CD4-positive, alpha-beta T cell treated with Interleukin-6 at 100 ng/mL for 8 hours (primary cell): ENCODE measurements at regions not wholly inside any gene's neighbourhood (a gene's known extent, or its start where the extent isn't known, plus 50 kb on each side); places are given as distances from the start of the nearest gene placed in this dataset.

ENCODE experiments used
- DNase-seq: peaks from one replicate; pipeline ENCODE4 v3.0.0-alpha.2; 2020; ENCODE audit warnings: mixed read lengths, low spot score

DNA sequence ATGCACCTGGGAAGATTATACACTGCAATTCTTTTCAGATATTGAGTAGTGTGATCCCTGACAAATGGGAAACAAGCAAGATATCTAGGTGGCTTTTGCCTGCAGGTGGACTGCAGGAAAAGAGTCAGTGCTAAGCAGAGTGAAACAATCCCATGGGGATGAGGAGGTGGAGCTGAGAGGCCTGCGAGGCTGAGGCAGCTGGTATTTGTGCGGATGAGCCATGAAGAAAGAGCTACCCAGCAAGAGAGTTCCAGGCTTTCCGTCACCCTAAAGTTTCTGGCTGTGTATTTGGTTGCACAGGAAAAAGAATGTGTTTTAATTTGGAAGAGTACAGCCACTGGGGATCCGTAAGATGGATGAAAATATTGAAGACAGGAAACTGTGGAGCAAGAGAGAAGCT, 714.1 kb upstream of the COBL start:
- no peak for DNase-seq

DNA sequence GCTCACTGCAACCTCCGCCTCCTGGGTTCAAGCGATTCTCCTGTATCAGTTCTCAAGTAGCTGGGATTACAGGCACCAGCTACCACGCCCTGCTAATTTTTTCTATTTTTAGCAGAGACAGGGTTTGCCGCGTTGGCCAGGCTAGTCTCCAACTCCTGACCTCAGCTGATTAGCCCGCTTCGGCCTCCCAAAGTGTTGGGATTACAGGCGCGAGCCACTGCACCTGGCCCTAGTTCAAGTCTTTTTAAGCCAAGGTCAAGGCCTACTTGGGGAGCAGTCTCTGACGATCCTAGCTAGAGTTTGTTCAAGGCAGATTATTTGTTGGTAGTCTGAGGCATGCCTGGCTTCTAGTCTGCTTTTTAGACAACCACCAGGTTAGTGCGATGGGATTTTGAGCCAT, 709.5 kb upstream of the COBL start:
- no peak for DNase-seq

DNA sequence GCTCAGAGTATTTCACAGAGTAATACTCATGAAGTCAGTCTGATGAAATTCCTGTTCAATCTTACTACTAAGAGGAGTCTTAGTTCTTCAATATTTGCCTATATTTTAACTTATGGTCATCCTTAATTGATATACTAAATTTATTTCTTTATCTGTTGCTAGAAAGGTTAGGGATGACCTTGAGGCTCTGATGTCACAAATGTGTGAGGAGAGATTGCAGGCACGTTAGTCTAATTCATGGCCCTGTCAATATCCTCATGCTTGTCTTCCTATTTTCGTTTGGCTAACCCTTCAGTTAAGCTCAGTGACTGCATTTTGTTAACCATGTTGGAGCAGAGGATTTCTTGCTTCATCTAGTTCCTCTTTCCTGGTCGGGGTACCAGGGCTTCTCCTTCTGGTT, 704.7 kb upstream of the COBL start:
- no peak for DNase-seq

DNA sequence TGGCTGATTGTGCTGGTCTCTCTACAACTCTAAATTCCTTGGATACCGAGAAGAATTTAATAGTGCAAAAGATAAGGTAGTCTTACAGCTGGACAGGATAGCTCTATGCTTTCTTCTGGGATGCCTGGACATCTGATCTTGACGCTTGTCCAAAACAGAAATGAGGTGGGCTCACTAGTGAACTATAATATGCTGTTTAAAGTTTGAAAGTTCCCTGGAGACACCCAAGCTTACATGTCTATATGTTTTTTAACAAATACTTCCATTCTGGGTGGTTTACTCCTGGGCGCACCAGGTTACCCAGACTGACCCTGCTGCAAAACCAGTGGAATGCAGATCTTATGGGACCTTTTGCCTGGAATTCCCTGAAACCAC, 702.1 kb upstream of the COBL start:
- no peak for DNase-seq

DNA sequence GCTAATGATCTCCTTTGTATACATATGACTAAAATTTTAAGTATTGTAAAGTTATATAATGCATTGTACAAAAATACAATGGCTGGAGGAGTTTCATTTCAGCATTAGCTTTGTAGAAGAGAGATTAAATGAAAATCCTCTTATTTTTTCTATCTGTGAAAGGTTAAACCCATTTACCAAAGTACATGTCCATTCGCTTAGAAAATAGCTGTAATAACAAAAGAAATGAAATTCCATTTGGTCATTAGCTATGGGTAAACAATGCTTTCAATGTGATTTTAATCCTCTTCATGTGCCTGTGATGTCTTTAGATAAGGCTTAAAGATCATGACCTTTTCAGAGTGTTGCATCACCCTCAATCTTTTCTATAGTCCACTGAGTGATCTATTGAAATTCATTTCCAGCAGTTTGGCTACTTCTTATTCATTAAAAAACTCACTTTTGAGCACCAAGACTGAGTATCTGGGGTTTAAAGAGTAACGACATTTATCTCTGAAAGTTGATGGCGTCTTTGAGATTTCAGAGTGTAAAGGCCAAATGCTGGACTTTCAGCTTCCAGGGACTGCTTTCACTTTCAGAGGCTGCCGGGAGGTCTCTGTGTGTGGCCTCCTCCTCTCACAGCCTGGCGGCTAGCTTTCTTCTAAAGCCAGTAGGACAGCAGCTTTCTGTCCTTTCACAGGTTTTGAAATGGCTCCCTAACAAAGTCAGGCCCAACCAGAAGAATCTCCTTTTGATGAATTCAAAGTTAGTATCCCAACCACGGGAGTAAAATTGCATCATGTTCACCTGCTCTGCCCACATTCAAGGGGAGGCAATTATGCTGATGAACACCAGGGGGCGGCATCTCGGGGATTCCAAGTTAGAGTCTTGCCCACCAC, 701.4 kb upstream of the COBL start:
- DNase-seq = no peak

DNA sequence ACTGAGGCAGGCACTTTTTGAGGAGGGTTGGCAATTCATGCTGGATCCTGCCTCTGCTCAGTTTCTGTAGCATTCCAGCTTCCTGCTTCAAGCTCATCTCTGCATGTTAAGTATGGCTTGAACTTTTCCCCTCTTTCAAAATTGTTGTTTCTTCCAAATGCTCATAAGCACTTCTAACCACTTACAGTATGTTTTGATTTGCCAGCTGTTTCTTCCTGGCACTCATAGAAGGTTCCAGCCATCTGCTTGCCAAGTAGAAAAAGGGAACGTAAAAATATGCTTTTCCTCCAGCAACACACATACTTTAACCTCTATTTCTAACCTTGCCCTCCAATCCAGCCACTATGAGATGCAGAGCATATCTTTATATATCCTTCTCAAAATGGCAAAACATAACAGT, 692.6 kb upstream of the COBL start:
- DNase-seq = no peak

DNA sequence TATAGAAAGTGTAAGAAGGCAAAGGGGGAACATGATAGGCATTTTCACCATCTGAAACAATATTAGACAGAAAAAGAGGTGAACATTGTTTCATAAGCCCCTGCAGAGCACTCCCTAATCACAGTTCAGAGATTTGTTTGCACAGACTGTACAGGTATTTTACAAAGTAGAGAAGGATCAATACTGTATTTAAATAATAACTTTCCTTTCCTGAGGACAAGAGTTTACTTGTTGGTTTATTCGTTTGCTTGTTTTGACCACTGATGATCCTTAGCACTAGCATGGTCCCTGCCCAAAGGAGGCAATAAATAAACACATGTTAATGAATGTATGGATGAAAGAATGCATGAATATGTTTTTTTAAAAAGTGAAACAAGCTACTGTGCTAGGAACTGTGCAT, 690.1 kb upstream of the COBL start:
- no peak for DNase-seq

DNA sequence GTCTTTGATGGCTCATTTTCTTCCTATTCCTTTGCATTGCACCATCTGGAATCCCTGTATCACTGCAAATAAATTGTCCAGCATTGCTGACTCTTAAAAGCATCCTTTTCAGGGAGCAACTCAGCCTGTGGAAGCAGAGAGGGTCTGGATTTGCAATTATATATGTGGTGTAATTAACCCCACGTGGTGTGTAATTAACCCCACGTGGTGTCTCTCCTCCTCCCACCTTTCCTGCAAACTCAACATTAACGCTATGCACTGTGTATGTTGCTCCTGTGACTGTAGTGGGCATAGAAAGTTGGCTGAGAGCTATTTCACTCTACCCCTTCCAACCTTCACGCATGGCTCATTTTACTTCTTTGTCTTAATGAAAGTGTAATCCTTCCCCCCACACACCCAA, 689.0 kb upstream of the COBL start:
- no peak for DNase-seq

DNA sequence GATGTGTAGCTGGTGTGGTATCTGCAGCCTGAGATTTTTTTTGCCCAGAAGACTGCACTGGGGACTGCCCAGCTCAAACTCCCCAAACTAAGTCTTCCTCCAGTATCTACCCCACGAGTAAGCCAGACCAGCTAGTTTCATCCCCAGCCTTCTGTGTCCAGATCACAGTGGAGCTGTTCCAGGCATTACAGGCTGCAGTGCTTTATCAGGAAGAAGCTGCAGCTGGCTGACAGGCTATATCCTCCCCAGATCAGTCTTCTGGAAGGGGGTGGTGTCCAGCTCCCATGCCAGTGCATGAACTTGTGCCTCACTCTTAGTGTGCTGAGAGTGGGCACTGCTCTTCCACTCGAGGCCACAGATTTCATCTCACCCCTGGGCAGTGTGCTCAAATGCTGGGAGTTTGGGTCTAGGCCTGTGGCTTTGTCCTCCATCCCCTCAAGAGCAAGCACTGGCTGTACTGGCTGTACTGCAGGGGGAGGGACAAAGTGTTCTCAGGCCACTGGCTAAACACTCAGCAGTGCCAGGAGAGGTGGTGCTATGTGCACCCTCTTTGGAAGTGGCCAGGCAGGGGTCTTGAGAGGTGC, 679.1 kb upstream of the COBL start:
- DNase-seq = no peak

DNA sequence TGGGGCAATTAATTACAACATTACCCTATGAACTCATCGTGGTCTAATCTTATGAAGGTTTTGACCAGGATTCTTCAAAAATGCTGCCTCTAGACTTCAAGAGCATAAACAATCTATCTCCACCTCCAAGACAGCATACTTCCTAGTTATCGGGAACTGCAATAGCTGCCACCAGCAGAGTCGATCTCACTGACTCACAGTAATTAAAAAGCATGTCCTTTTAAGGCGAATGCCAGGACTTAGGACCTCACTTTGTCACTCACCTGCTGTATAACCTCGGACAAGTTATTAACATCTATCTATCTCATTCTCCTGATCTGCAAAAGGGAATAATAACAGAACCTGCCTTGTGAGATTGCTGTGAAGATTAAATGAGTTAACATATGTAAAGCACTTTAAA, 666.0 kb upstream of the COBL start:
- DNase-seq = no peak

DNA sequence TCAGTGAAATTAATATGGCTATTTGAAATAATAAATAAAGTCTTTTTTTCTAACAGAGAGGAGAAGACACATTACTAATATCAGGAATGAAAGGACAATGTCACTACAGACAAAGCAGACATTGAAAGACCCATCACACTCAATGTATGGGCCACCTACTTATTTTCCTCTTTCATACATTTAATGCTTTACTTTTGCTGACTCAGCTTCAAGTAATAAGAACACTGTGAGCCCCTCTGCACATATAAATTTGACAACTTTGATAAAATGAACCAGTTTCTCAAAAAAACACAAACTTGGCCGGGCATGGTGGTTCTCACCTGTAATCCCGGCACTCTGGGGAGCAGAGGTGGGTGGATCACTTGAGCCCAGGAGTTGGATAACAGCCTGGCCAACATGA, 664.2 kb upstream of the COBL start:
- DNase-seq = no peak

DNA sequence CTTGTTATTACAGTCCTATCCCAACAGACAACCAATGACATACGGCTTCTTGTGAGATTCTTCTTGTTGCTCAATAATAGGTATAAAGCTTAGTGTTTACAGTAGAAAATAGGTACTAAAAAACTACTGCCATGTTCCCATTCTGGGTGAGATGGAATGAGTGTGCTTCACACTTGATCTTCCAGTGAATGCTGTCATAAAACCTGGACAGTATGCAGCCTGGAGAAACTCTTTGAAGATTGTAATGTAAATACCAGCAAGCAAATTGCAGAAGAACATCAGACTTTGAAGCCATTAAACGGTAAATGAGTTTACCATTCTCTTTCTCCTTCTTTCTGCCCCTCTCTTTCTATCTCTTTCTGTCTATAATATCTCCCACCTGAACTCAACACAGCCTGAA, 663.7 kb upstream of the COBL start:
- no peak for DNase-seq

DNA sequence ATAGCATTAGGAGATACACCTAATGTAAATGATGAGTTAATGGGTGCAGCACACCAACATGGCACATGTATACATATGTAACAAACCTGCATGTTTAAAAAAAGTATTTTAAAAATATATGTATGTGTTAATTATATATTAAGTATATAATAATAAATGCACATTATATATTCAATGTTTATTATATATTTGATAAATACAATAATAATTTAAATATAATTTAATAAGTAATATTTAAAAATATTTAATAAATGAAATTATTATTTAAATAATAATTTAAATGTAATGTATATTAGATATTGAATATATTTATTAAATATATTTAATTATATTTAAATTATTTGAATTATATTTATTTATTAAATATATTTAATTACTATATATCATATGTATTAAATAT, 661.3 kb upstream of the COBL start:
- DNase-seq = no peak

DNA sequence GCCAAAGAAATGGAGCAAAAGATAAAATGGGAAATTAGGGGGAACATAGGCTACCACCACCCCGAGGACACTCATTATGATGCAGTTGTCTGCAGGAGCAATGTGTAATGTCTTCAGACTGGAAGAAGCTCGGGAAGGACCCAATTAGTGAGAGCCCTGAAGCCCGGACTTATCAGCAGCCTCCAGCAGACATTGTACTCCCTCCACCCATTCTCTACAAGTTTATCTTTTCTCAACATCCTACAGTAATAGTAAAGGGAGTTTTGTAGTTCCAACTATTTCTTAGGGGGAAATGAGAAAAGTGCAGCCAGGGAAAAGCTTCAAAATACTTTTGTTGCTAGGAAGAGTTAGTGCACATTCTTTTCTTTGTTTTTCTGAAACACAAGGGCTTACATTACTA, 657.3 kb upstream of the COBL start:
- DNase-seq = no peak

DNA sequence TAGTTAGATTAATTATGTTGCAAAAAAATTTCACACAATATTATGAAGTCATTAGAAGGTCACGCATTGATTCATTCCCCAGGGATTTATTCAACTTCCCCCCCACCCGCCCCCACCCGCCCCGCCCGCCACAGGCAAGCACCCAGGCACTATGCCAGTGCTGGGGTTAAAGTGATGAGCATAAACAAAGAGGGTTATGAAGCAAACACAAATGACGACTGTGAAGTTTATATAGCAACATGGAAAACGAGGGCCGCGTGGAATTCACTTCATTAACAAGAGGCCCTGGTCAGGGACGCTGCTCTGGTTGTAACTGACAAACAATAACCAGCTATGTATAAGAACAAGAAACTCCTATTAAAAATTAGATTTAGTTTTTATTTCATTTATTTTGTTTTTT, 656.5 kb upstream of the COBL start:
- DNase-seq = no peak

DNA sequence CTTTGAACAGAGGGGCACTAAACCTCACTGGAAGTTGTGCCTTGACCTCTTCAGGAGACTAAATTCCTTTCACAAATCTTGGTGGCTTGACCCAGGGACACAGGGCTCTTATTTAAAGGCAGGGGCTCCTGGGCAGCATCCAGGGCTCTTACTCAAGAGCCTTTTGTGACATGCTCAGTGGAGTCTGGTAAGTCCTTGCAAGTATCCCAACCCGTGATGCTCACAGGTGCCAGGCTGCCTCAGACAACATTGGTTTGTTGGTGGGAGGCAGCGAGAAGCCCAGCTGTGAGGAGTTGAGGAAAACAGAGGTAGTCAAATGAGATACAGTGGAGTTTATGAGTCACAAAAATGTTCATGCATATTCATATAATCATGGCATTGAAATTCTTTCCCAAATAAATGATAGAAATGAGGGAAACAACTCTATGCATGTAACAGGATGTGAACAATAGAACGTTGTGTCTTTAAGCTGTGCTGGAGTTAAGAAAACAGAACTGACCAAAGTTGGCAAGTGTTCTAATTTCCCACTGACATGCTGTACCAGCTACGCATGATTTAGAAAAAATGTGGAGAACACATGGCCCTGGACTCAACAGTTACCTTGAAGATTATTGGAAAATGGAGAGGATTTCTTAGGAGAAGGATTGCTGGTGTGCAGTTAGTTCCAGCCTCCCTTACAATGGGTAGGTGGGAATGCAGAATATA, 654.5 kb upstream of the COBL start:
- DNase-seq = no peak

DNA sequence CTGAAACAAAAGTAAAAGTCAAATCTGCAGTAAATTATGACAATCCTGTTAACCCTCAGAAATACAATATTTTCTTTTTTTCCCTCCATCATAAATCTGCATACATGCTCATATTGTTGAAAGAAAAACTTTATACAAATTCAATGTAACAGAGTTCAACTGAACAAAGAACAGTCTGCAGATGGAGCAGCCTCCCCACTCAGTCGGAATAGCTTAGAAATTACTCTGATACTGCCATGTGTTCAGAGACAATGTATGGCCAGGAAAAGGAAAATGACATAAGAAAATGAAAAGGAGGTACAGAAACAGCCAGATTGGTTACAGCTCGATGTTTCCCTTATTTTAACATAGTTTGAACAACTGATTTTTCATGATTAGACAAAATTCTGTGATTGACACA, 651.9 kb upstream of the COBL start:
- DNase-seq = no peak

DNA sequence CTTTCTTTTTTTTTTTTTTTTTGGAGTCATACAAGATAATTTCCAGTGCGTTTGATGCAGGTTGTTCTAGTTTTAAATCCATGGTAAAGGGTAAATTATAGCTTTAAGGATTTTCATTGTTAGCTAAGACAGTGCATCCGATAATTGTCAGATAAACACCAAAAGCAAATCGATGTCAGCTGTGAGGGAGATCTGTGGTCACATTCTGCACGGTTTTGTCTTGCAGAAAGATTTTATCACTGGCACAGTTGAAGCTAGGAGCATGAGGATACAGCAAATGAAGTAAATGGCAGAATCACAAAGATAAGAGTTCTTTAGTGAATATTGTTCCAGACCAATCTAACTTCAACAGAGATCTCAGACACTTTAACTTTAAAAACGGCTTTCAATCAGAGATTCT, 648.8 kb upstream of the COBL start:
- no peak for DNase-seq

DNA sequence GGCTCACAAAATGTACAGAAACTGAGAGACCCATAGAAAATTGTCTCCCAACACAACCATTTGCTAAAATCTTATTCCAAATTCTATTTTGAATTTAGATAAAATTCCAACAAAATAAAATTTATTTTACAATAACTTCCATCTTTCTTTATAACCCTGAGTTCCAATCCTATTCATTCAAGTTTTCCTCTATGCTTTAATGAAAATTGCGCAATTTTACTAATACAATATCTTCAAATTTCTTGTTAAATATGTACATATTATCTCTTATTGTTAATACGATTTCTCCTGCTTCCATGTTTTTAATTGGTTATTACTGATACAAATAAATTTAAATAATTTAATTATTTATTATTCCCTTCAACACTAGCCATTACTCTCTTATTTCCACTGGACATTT, 645.2 kb upstream of the COBL start:
- no peak for DNase-seq

DNA sequence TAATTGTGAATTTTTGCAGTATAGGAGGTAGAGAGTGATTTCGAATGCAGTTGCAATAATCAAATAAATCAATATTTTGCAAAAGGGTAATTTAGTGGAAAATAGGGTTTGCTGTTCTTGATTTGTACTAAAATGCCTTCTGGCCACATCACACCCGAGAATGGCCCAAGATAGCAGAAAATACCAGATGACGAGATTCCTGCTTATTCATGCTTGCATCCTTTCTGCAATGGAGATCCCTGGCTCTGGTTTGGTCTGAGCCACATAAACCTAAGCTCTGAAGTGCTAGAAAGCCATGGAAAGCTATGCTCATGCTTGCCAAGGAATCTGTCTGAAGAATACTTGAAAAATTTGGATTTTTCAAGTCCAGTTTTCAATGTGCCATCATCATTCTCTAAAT, 634.2 kb upstream of the COBL start:
- no peak for DNase-seq

DNA sequence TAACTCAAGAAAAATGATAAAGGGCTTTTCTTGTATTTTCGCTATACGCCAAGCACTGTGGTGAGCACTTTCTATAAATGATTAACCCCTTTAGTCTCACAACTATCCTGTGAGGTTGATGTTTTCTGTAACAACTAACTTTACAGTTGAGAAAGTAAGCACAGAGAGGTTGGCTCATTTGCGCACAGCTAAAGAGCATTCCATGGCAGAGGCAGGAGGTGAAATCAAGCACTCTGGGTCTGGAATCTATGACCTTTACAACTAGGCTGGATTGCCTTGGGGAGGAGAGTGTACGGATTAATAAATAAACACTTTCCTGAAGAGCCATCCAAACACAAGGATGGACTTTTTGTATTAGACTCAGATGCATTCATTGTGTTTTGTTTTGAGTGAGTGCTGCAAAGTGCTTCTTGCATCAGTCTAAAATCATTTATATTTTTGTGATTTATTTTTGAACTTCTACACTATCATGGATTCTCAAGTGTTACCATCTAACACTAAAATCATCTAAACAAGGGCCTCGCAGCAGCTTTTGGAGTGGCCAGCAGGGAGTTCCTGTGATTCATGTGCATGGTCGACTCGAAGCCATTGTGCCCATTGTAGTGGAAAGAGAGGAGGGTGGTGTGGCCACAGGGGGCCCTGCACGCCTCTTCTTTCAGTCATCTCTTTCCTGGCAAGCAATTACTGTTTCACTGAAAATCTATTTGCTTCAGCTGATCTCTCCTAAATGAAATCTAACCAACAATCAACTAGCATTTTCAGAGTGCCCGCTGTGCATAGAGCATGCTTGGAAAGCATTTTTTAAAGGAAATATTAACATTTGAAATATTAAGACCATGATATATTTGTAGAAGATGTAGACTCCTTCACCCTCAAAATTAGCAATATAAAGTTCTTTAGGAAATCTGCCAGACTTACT, 633.4 kb upstream of the COBL start:
- DNase-seq = no peak

DNA sequence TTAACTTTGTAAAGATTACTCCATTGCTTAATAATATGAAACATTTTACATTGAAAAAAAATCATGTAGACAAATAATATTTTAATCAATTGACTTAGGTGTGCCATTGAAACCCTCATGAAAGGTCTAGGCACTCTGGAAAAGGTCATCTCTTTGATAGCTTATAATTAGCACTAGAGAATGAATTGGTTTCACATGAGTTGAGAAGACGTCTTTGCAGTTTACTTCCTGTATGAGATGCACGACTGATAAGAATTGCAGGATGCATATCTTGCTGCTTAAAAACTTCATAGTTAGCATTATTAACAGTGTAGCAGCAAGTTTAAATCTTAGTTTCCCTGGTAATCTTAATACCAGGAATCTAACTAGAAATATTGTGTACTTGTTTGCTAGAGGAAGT, 614.2 kb upstream of the COBL start:
- DNase-seq = no peak
